Neural progenitor cell (in vitro differentiated cells): ENCODE measurements at regions not wholly inside any gene's neighbourhood (a gene's known extent, or its start where the extent isn't known, plus 50 kb on each side); places are given as distances from the start of the nearest gene placed in this dataset.

Experiments
- DNase-seq: peaks from one replicate; pipeline ENCODE4 v3.0.0-alpha.2; 2016; ENCODE audit warnings: low spot score
- H2AFZ ChIP-seq: fragments of 200-600 bp; sonication (generic); replicated peaks from 2 replicates; pipeline ENCODE4 v1.6.1; 2016; ENCODE audit warnings: antibody characterized with exemption
- H3F3A ChIP-seq: fragments of 200-600 bp; sonication (generic); 2 replicates; pipeline ENCODE4 v1.6.1; 2016; ENCODE audit warnings: antibody characterized with exemption, low read depth
- H3K27ac ChIP-seq: fragments of 200-600 bp; sonication (generic); 2 replicates; pipeline ENCODE4 v1.5.1; 2016; ENCODE audit warnings: mild to moderate bottlenecking
- H3K27me3 ChIP-seq: fragments of 200-600 bp; sonication (generic); 2 replicates; pipeline ENCODE4 v1.6.1; 2016; ENCODE audit warnings: mild to moderate bottlenecking, moderate library complexity
- H3K36me3 ChIP-seq: fragments of 200-600 bp; sonication (generic); 2 replicates; pipeline ENCODE4 v1.5.1; 2016
- H3K4me1 ChIP-seq: fragments of 200-600 bp; sonication (generic); 2 replicates; pipeline ENCODE4 v1.6.1; 2016; ENCODE audit warnings: mixed run types
- H3K4me2 ChIP-seq: fragments of 200-600 bp; sonication (generic); 2 replicates; pipeline ENCODE4 v1.6.1; 2016
- H3K4me3 ChIP-seq: fragments of 200-600 bp; sonication (generic); 2 replicates; pipeline ENCODE4 v1.5.1; 2016
- H3K79me2 ChIP-seq: fragments of 200-600 bp; sonication (generic); 2 replicates; pipeline ENCODE4 v1.6.1; 2016; ENCODE audit warnings: low read depth
- H3K9ac ChIP-seq: fragments of 200-600 bp; sonication (generic); 2 replicates; pipeline ENCODE4 v1.6.1; 2016
- H3K9me3 ChIP-seq: fragments of 200-600 bp; sonication (generic); 2 replicates; pipeline ENCODE4 v1.5.1; 2016; ENCODE audit warnings: low read depth
- H4K20me1 ChIP-seq: fragments of 200-600 bp; sonication (generic); 2 replicates; pipeline ENCODE4 v1.6.1; 2016; ENCODE audit warnings: low read depth
- H3K27ac Mint-ChIP-seq: 3 replicates; pipeline ENCODE4 v1.8.0; 2021; ENCODE audit warnings: mixed read lengths
- H3K27me3 Mint-ChIP-seq: 2 replicates; pipeline ENCODE4 v1.8.0; 2022; ENCODE audit warnings: low read depth, mild to moderate bottlenecking, inconsistent platforms, moderate library complexity, mixed read lengths; ENCODE audit not compliant: insufficient read depth
- H3K36me3 Mint-ChIP-seq: 3 replicates; pipeline ENCODE4 v1.8.0; 2021; ENCODE audit warnings: mixed read lengths
- H3K4me1 Mint-ChIP-seq: 3 replicates; pipeline ENCODE4 v1.8.0; 2021; ENCODE audit warnings: mixed read lengths
- H3K4me3 Mint-ChIP-seq: 3 replicates; pipeline ENCODE4 v1.8.0; 2021; ENCODE audit warnings: mild to moderate bottlenecking, moderate library complexity, mixed read lengths
- H3K9me3 Mint-ChIP-seq: 3 replicates; pipeline ENCODE4 v1.8.0; 2020; ENCODE audit warnings: mixed read lengths
- CTCF ChIP-seq: fragments of 200-600 bp; sonication (generic); IDR thresholded peaks from 2 replicates; pipeline ENCODE4 v1.5.1; 2017; ENCODE audit warnings: antibody characterized with exemption, mild to moderate bottlenecking
- EZH2 ChIP-seq: fragments of 200-600 bp; sonication (generic); IDR thresholded peaks from 2 replicates; pipeline ENCODE4 v1.6.1; 2017; ENCODE audit warnings: antibody characterized with exemption, mild to moderate bottlenecking, moderate library complexity
- EZH2phosphoT487 ChIP-seq: fragments of 200-600 bp; sonication (generic); IDR thresholded peaks from 2 replicates; pipeline ENCODE4 v1.6.1; 2017; ENCODE audit warnings: antibody characterized with exemption

DNA sequence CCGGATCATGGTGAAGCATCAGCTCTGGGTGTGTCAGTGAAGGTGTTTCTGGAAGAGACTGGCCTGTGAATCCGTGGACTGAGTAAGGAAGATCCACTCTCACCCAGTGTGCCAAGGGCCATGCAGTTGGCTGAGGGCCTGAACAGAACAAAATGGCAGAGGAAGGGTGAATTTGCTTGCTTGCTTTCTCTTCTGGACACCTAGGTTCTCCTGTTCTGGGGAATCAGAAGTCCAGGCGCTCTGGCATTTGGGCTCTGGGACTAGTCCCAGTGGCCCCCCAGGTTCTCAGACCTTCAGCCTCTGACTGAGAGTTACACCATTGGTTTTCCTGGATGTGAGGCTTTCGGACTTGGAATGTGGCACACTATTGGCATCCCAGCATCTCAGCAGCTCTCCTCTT is 1170.8 kb downstream of the TBC1D22A start:
- peaks cover 2% of the 10 kb centered on the region for H3K27me3 Mint-ChIP-seq
- TF ChIP-seq EZH2phosphoT487 (no peak), EZH2 (no peak), CTCF (no peak)
- Histone ChIP-seq H3K79me2 (no peaks in the 10 kb centered on the region), H3K4me3 (no peak overlapping the region), H3K27me3 (no peaks in the 10 kb centered on the region), H3K4me2 (no peak overlapping the region), H3K27ac (no peak overlapping the region), H3K9ac (no peak overlapping the region), H2AFZ (no peak overlapping the region), H4K20me1 (no peaks in the 10 kb centered on the region), H3K9me3 (peaks cover 5% of the 10 kb centered on the region), H3F3A (no peaks in the 10 kb centered on the region), H3K36me3 (no peaks in the 10 kb centered on the region), H3K4me1 (no peaks in the 10 kb centered on the region)
- no peak for DNase-seq
- H3K9me3 Mint-ChIP-seq = peaks cover 38% of the 10 kb centered on the region
- H3K4me1 Mint-ChIP-seq = peaks cover 12% of the 10 kb centered on the region
- no peaks in the 10 kb centered on the region for H3K36me3 Mint-ChIP-seq
- H3K4me3 Mint-ChIP-seq = no peak overlapping the region
- H3K27ac Mint-ChIP-seq = no peak overlapping the region

GRCh38 chr22:47929646-47930185 is 1167.3 kb downstream of the TBC1D22A start:
- Mint-ChIP-seq H3K4me3 (no peak overlapping the region), H3K36me3 (no peaks in the 10 kb centered on the region), H3K4me1 (peaks cover 25% of the 10 kb centered on the region), H3K27me3 (peaks cover 13% of the 10 kb centered on the region), H3K27ac (no peak overlapping the region), H3K9me3 (peaks cover 30% of the 10 kb centered on the region)
- Histone ChIP-seq H3K36me3 (no peaks in the 10 kb centered on the region), H4K20me1 (no peaks in the 10 kb centered on the region), H3K27ac (no peak overlapping the region), H3K27me3 (no peaks in the 10 kb centered on the region), H3K9me3 (peaks cover 5% of the 10 kb centered on the region), H3K9ac (no peak overlapping the region), H2AFZ (no peak overlapping the region), H3F3A (no peaks in the 10 kb centered on the region), H3K4me2 (no peak overlapping the region), H3K4me1 (no peaks in the 10 kb centered on the region), H3K4me3 (no peak overlapping the region), H3K79me2 (no peaks in the 10 kb centered on the region)
- TF ChIP-seq EZH2phosphoT487 (no peak), EZH2 (no peak), CTCF (no peak)
- DNase-seq = no peak

- TF ChIP-seq EZH2 = no peak
- no peak for TF ChIP-seq CTCF
- TF ChIP-seq EZH2phosphoT487 = no peak
- Mint-ChIP-seq H3K4me1 (peaks cover 25% of the 10 kb centered on the region), H3K27ac (peak overlapping the region; percentile 11), H3K36me3 (peaks cover under 1% of the 10 kb centered on the region), H3K9me3 (peaks cover 30% of the 10 kb centered on the region), H3K4me3 (peak overlapping the region; percentile 7), H3K27me3 (peaks cover 13% of the 10 kb centered on the region)
- no peak overlapping the region for H2AFZ ChIP-seq
- no peaks in the 10 kb centered on the region for H4K20me1 ChIP-seq
- H3K4me1 ChIP-seq = no peaks in the 10 kb centered on the region
- H3K36me3 ChIP-seq = no peaks in the 10 kb centered on the region
- no peak for DNase-seq
- H3K9ac ChIP-seq = no peak overlapping the region
- no peak overlapping the region for H3K4me2 ChIP-seq
- peaks cover 5% of the 10 kb centered on the region for H3K9me3 ChIP-seq
- H3K27me3 ChIP-seq = no peaks in the 10 kb centered on the region
- no peak overlapping the region for H3K27ac ChIP-seq
- H3K4me3 ChIP-seq = no peak overlapping the region
- no peaks in the 10 kb centered on the region for H3F3A ChIP-seq
- no peaks in the 10 kb centered on the region for H3K79me2 ChIP-seq
Observed at GRCh38 chr22:47929073-47929472, 1166.6 kb downstream of the TBC1D22A start.
